ENCODE measurements at regions not wholly inside any gene's neighbourhood (a gene's known extent, or its start where the extent isn't known, plus 50 kb on each side); places are given as distances from the start of the nearest gene placed in this dataset.
"Not testable (repeated sequence)": the region's sequence is repeated elsewhere in the genome, so short reads cannot be mapped to it uniquely, and the experiment has no call there.

DNA sequence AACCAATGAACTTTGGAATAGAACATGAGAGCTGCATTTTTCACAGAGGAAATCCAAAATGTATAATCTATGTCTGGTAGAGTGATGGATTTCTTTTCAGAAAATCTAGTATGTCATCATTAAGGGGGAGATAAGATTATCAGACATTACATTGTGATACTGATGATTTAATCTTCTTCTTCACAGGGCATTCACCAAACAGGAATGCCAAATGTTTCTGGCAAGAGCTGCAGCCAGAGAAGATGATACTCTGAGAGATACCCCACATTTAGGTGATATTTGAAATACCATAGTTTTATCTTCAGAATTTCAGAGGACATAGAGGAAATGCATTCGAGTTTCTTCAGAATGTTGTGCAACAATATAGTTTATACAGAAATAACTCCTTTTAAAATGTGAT is 1523.7 kb upstream of the ADGRL3 start:
- Mint-ChIP-seq H3K27me3 (ENCODE audit: low read depth) (no peaks in the 10 kb centered on the region), H3K36me3 (ENCODE audit: insufficient read depth) (no peaks in the 10 kb centered on the region), H3K4me1 (ENCODE audit: low read depth) (no peaks in the 10 kb centered on the region), H3K9me3 (peaks cover 13% of the 10 kb centered on the region), H3K4me3 (no peak overlapping the region)
- no peak for ATAC-seq
- DNase-seq: no peak

GRCh38 chr4:59676992-59677391 is 1523.1 kb upstream of the ADGRL3 start:
- not testable (repeated sequence) for DNase-seq; H3K36me3 Mint-ChIP-seq (ENCODE audit: insufficient read depth); H3K27me3 Mint-ChIP-seq (ENCODE audit: low read depth); H3K4me1 Mint-ChIP-seq (ENCODE audit: low read depth); ATAC-seq; H3K4me3 Mint-ChIP-seq
- H3K9me3 Mint-ChIP-seq: peaks cover 13% of the 10 kb centered on the region

GRCh38 chr4:59685626-59686025 is 1514.5 kb upstream of the ADGRL3 start:
- Mint-ChIP-seq H3K4me3 (no peak overlapping the region), H3K9me3 (peaks cover 7% of the 10 kb centered on the region), H3K27me3 (ENCODE audit: low read depth) (no peaks in the 10 kb centered on the region), H3K4me1 (ENCODE audit: low read depth) (no peaks in the 10 kb centered on the region), H3K36me3 (ENCODE audit: insufficient read depth) (no peaks in the 10 kb centered on the region)
- no peak for ATAC-seq
- DNase-seq: no peak

DNA sequence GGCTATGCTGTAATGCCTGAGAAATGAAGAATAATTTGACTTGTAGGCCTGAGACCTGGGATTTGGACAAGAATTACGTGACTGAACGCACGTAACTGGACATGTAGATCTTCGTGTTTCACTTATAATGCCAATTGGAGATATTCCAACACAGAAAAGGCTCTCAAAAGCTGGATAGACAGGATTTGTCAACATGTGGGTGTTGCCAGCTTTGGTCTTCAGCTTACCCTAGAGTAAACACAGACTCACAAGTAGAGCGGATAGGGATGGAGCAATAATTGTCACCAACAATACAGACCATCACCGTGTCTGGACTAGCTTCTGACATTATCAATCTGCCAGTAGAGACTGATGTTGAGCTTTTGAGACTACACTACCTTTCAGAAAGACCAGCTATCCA is 1511.0 kb upstream of the ADGRL3 start:
- Mint-ChIP-seq H3K36me3 (ENCODE audit: insufficient read depth) (no peaks in the 10 kb centered on the region), H3K4me3 (no peak overlapping the region), H3K27me3 (ENCODE audit: low read depth) (no peaks in the 10 kb centered on the region), H3K9me3 (peaks cover 7% of the 10 kb centered on the region), H3K4me1 (ENCODE audit: low read depth) (no peaks in the 10 kb centered on the region)
- DNase-seq (no peak), ATAC-seq (no peak)

DNA sequence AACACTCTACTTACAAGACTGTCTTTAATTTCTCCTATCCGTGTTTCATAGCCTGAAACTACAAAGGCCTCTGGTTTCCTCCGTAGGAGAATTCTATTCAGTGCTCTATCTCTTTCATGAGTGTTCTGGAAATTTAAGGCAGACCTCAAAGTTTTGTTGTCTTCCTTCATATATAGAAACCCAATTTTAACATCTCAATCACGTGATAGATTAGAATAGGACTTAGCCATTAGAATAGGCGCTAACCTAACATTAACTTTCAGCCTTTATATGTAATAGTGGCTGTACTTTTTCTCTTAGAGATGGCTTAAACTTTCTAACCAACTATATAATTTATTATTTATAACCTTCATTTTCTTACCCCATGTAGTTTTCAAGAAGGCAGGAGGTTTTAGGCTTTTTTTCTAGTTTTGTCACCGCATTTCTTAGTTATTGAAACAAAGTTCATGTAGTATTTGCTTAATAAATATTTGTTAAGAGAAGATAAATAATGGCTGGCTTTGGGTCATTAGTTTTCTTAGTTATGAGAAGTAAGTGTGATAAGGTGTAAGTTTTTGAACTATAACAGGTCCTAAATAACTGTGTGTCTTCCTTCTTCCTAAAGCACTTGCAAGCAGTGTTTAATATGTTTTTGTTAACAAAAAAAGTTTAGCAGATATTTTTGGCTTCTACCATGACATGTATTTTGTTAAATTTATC is 1504.6 kb upstream of the ADGRL3 start:
- H3K4me3 Mint-ChIP-seq: no peak overlapping the region
- DNase-seq: no peak

GRCh38 chr4:59698041-59698440 is 1502.1 kb upstream of the ADGRL3 start:
- Mint-ChIP-seq H3K4me3 (no peak overlapping the region), H3K27me3 (ENCODE audit: low read depth) (no peaks in the 10 kb centered on the region), H3K36me3 (ENCODE audit: insufficient read depth) (no peaks in the 10 kb centered on the region), H3K4me1 (ENCODE audit: low read depth) (no peaks in the 10 kb centered on the region), H3K9me3 (peaks cover 15% of the 10 kb centered on the region)
- DNase-seq: no peak
- no peak for ATAC-seq

More for the DNA sequence above, 1504.6 kb upstream of the ADGRL3 start:
- Mint-ChIP-seq H3K27me3 (ENCODE audit: low read depth) (no peaks in the 10 kb centered on the region), H3K36me3 (ENCODE audit: insufficient read depth) (no peaks in the 10 kb centered on the region), H3K9me3 (peaks cover 7% of the 10 kb centered on the region), H3K4me1 (ENCODE audit: low read depth) (no peaks in the 10 kb centered on the region)
- ATAC-seq: no peak

GRCh38 chr4:59700651-59701050 is 1499.5 kb upstream of the ADGRL3 start:
- DNase-seq (no peak), ATAC-seq (no peak)
- H3K4me1 Mint-ChIP-seq (ENCODE audit: low read depth): no peaks in the 10 kb centered on the region
- no peaks in the 10 kb centered on the region for H3K27me3 Mint-ChIP-seq (ENCODE audit: low read depth)
- no peak overlapping the region for H3K4me3 Mint-ChIP-seq
- peaks cover 18% of the 10 kb centered on the region for H3K9me3 Mint-ChIP-seq
- no peaks in the 10 kb centered on the region for H3K36me3 Mint-ChIP-seq (ENCODE audit: insufficient read depth)

GRCh38 chr4:59704616-59705015 is 1495.5 kb upstream of the ADGRL3 start:
- Mint-ChIP-seq H3K27me3 (ENCODE audit: low read depth) (no peaks in the 10 kb centered on the region), H3K9me3 (peaks cover 14% of the 10 kb centered on the region), H3K36me3 (ENCODE audit: insufficient read depth) (no peaks in the 10 kb centered on the region), H3K4me1 (ENCODE audit: low read depth) (no peaks in the 10 kb centered on the region), H3K4me3 (no peak overlapping the region)
- ATAC-seq: no peak
- DNase-seq: no peak

DNA sequence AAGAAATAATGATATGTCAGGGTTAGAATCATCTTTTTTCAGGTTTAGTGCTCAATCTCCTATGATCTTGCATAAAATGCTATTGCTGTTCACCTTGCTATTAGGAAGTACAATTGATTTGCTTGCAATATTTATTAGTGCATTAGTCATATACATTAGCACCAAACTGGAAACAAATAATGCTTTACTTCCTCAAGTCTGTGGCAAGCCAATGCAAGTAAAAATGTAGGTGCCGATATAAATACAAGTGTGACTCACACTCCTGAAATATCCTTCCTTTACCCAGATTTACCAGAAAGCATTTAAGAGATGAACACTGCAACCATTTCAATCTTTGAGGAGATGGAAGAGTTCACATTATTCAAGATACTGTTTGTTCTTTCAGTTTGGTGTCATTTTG is 1487.7 kb upstream of the ADGRL3 start:
- Mint-ChIP-seq H3K36me3 (ENCODE audit: insufficient read depth) (no peaks in the 10 kb centered on the region), H3K4me3 (no peak overlapping the region), H3K4me1 (ENCODE audit: low read depth) (no peaks in the 10 kb centered on the region), H3K9me3 (peaks cover 15% of the 10 kb centered on the region), H3K27me3 (ENCODE audit: low read depth) (no peaks in the 10 kb centered on the region)
- DNase-seq: no peak
- no peak for ATAC-seq

- not testable (repeated sequence) for H3K36me3 Mint-ChIP-seq (ENCODE audit: insufficient read depth); H3K27me3 Mint-ChIP-seq (ENCODE audit: low read depth); DNase-seq; H3K4me1 Mint-ChIP-seq (ENCODE audit: low read depth); ATAC-seq; H3K4me3 Mint-ChIP-seq
- H3K9me3 Mint-ChIP-seq: peaks cover 22% of the 10 kb centered on the region
Observed at GRCh38 chr4:59724286-59724685, 1475.8 kb upstream of the ADGRL3 start.

DNA sequence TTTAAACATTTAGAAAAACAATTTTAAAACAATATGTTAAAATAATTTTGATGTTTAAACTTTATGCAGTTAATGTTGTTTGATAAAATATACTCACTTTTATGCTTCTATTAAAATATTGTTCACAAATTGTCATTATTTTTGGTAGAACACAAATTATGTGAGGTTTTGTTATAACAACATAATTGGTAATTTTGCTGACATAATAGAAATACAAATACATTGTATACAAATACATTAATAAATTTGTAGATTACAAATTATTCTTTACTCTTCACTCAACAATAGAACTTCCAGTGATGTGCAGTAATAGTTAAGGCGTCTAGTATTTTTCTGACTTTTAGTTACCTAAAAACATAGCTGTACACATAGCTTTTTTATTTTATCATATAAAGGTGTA is 1472.4 kb upstream of the ADGRL3 start:
- DNase-seq (no peak), ATAC-seq (no peak)
- no peak overlapping the region for H3K4me3 Mint-ChIP-seq
- H3K4me1 Mint-ChIP-seq (ENCODE audit: low read depth): no peaks in the 10 kb centered on the region
- H3K36me3 Mint-ChIP-seq (ENCODE audit: insufficient read depth): no peaks in the 10 kb centered on the region
- H3K9me3 Mint-ChIP-seq: peaks cover 14% of the 10 kb centered on the region
- H3K27me3 Mint-ChIP-seq (ENCODE audit: low read depth): no peaks in the 10 kb centered on the region

DNA sequence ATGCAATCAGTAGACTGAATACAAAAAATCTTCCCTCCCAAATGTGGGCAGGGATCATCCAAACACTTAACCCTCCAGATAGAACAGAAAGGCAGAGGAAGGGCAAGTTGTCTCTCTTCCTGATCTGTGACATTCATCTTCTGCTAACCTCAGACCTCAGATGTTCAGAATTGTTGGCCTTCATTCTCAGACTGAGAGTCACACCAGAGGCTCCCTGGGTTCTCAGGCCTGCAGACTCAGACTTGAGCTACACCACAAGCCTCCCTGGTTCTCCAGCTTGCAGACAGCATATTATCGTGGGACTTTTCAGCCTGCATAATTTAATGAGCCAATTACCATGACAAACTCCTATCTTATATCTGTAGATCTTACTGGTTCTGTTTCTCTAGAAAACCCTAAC is 1471.6 kb upstream of the ADGRL3 start:
- no peak overlapping the region for H3K4me3 Mint-ChIP-seq
- DNase-seq: no peak
- H3K27me3 Mint-ChIP-seq (ENCODE audit: low read depth): no peaks in the 10 kb centered on the region
- peaks cover 10% of the 10 kb centered on the region for H3K9me3 Mint-ChIP-seq
- H3K4me1 Mint-ChIP-seq (ENCODE audit: low read depth): no peaks in the 10 kb centered on the region
- ATAC-seq: no peak
- H3K36me3 Mint-ChIP-seq (ENCODE audit: insufficient read depth): no peaks in the 10 kb centered on the region

DNA sequence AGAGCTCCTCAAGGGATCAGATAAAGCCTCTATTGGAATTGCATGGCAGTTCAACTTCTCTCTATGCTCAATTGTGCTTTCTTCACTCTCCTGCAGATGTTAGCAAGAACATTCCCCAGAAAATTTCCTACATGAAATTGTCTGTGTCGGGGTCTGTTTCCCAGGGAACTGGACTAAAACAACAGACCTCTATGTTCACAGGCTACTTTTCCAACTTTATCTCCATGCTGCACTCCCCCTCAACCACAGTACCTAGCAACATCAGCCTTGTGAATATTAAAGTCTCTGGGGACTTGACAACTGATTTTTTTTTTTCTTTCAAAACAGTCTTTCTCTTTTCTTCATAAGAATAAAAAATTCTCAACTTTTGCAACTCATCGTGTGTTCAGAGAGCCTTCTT is 1470.8 kb upstream of the ADGRL3 start:
- no peak for DNase-seq
- H3K36me3 Mint-ChIP-seq (ENCODE audit: insufficient read depth): no peaks in the 10 kb centered on the region
- ATAC-seq: no peak
- no peak overlapping the region for H3K4me3 Mint-ChIP-seq
- peaks cover 10% of the 10 kb centered on the region for H3K9me3 Mint-ChIP-seq
- no peaks in the 10 kb centered on the region for H3K4me1 Mint-ChIP-seq (ENCODE audit: low read depth)
- no peaks in the 10 kb centered on the region for H3K27me3 Mint-ChIP-seq (ENCODE audit: low read depth)

DNA sequence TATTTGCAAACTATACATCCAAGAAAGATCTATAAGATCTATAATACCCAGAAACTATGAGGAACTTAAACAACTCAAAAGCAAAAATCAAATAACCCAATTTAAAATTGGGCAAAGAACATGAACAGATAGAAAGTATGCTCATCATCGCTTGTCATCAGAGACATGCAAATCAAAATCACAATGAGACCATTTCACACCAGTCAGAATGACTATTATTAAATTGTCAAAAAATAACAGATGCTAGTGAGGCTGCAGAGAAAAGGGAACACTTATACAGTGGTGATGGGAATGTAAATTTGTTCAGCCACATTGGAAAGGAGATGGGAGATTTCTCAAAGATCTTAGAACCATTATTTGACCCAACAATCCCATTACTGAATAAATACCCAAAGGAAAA is 1451.7 kb upstream of the ADGRL3 start:
- H3K4me3 Mint-ChIP-seq: no peak overlapping the region
- no peaks in the 10 kb centered on the region for H3K4me1 Mint-ChIP-seq (ENCODE audit: low read depth)
- DNase-seq (no peak), ATAC-seq (no peak)
- peaks cover 18% of the 10 kb centered on the region for H3K9me3 Mint-ChIP-seq
- no peaks in the 10 kb centered on the region for H3K27me3 Mint-ChIP-seq (ENCODE audit: low read depth)
- no peaks in the 10 kb centered on the region for H3K36me3 Mint-ChIP-seq (ENCODE audit: insufficient read depth)

DNA sequence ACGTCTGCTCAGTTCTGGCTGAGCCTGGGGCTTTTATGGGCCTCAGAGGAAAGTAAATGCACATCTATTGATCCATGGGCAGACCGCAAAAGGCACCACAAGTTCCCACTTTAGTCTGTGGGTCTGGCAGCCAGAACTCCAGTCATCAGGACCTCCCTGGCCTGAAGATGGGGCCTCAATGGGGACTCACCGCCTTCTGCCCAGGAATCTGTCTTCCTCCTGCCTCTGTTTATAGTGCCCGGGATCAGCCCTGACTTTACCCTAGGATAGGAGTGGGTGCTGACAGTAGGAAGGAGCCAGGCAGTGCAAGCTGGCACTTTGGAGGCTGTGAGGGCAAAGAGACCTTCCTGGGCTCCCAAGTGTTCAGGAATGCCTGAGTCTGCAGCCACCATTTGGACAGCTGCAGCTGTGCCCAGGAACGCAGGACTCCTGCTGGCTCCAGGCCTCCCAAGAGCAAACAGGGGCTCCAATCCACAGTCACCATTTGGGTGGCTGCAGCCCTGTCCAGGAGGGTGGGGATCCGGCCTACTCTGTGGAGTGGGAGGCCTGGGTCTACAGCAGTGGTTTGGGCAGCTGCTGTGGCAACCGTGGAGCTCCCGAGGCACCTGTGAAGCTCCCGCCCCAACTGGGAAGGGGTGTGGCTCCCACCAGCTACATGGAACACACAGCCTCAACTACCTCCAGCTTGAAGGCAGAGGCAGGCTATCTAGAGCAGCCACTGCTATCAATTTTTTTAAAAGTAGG is 1440.9 kb upstream of the ADGRL3 start:
- Mint-ChIP-seq H3K36me3 (ENCODE audit: insufficient read depth) (no peaks in the 10 kb centered on the region), H3K9me3 (peaks cover 28% of the 10 kb centered on the region), H3K27me3 (ENCODE audit: low read depth) (no peaks in the 10 kb centered on the region), H3K4me3 (no peak overlapping the region), H3K4me1 (ENCODE audit: low read depth) (no peaks in the 10 kb centered on the region)
- no peak for DNase-seq
- ATAC-seq: no peak

Data from activated T-cell treated with anti-CD3 and anti-CD28 coated beads, Interleukin-2, amount 50 U/mL, for 4 hours (primary cell).